OCI-LY7 (cell line): ENCODE measurements at regions not wholly inside any gene's neighbourhood (a gene's known extent, or its start where the extent isn't known, plus 50 kb on each side); places are given as distances from the start of the nearest gene placed in this dataset.

Source experiments
- BruUV-seq: library from RNA; stranded (reverse); fragments of 400-500 nt; replicated peaks from 2 replicates; lab custom pipeline; 2021; lab: Mats Ljungman, UMichigan
- CTCF ChIA-PET: fragments of 300-600 bp; sonication (Branson Sonifier 250); formaldehyde crosslinking; loops from one replicate; lab custom pipeline; 2022; ENCODE audit warnings: antibody characterized with exemption; ENCODE audit not compliant: unreplicated experiment; lab: Charles Lee
- POLR2A ChIA-PET: fragments of 300-600 bp; sonication (Branson Sonifier 250); formaldehyde crosslinking; loops from one replicate; lab custom pipeline; 2022; ENCODE audit warnings: antibody characterized with exemption; lab: Charles Lee
- DNase-seq: peaks from one replicate; pipeline ENCODE4 v3.0.0-alpha.2; 2015; ENCODE audit warnings: low spot score
- H2AFZ ChIP-seq: fragments of 200-600 bp; sonication (generic), shearing (Covaris generic); 2 replicates; pipeline ENCODE4 v1.6.1; 2014; ENCODE audit warnings: mild to moderate bottlenecking, antibody characterized with exemption, low read length, moderate library complexity
- H3K27ac ChIP-seq: fragments of 200-600 bp; sonication (generic); 2 replicates; pipeline ENCODE4 v1.5.1; 2014; ENCODE audit warnings: mixed run types, low read depth, mild to moderate bottlenecking, moderate library complexity, low read length, inconsistent platforms; ENCODE audit not compliant: poor library complexity, severe bottlenecking
- H3K36me3 ChIP-seq: fragments of 200-600 bp; sonication (generic); 2 replicates; pipeline ENCODE4 v1.6.1; 2014; ENCODE audit warnings: mild to moderate bottlenecking, antibody characterized with exemption, low read length, moderate library complexity, mixed read lengths; ENCODE audit not compliant: insufficient read depth
- H3K4me1 ChIP-seq: fragments of 200-600 bp; sonication (generic); 2 replicates; pipeline ENCODE4 v1.5.1; 2014; ENCODE audit warnings: mild to moderate bottlenecking, low read length; ENCODE audit not compliant: insufficient read depth, poor library complexity, severe bottlenecking
- H3K4me2 ChIP-seq: fragments of 200-600 bp; sonication (generic); 2 replicates; pipeline ENCODE4 v1.6.1; 2014; ENCODE audit warnings: mild to moderate bottlenecking, low read length
- H3K4me3 ChIP-seq: fragments of 200-600 bp; sonication (generic); 2 replicates; pipeline ENCODE4 v1.5.1; 2014; ENCODE audit warnings: mild to moderate bottlenecking, low read depth, low read length; ENCODE audit not compliant: poor library complexity, severe bottlenecking
- H3K79me2 ChIP-seq: fragments of 200-600 bp; sonication (generic); 2 replicates; pipeline ENCODE4 v1.6.1; 2016; ENCODE audit warnings: low read depth, mild to moderate bottlenecking, low read length, moderate library complexity, mixed read lengths; ENCODE audit not compliant: insufficient read depth
- H3K9me2 ChIP-seq: fragments of 200-600 bp; sonication (generic); 2 replicates; pipeline ENCODE4 v1.6.1; 2016; ENCODE audit warnings: mild to moderate bottlenecking, low read length, mixed read lengths; ENCODE audit not compliant: insufficient read depth
- H3K9me3 ChIP-seq: fragments of 200-600 bp; sonication (generic); 2 replicates; pipeline ENCODE4 v1.6.1; 2014; ENCODE audit warnings: mild to moderate bottlenecking, mixed run types, low read length, mixed read lengths
- H4K20me1 ChIP-seq: fragments of 200-600 bp; sonication (generic); 2 replicates; pipeline ENCODE4 v1.6.1; 2014; ENCODE audit warnings: mild to moderate bottlenecking, antibody characterized with exemption, low read length, moderate library complexity, mixed read lengths; ENCODE audit not compliant: insufficient read depth
- EZH2phosphoT487 ChIP-seq: fragments of 200-600 bp; sonication (generic); IDR thresholded peaks from 2 replicates; pipeline ENCODE4 v1.6.1; 2018; ENCODE audit warnings: low read depth, borderline replicate concordance, mild to moderate bottlenecking, mixed run types, antibody characterized with exemption, low read length, moderate library complexity, mixed read lengths
- intact Hi-C: fragments of 100-400 bp; cut with micrococcal nuclease; formaldehyde crosslinking; loops from one replicate; pipeline ENCODE4 v1.10.0; 2022; ENCODE audit not compliant: unreplicated experiment
- TF ChIP-seq, protein P1 (sequence below): fragments of 200-600 bp; sonication (generic); conservative IDR thresholded peaks from 2 replicates; pipeline ENCODE4 v1.5.1; 2014; ENCODE audit warnings: mild to moderate bottlenecking, antibody characterized with exemption, low read length, moderate library complexity, mixed read lengths

GRCh38 chr15:95880031-95880570 is 450.4 kb upstream of the NR2F2 start:
- Histone ChIP-seq H2AFZ (no peak overlapping the region), H3K36me3 (no peaks in the 10 kb centered on the region), H3K9me3 (no peaks in the 10 kb centered on the region), H3K9me2 (no peaks in the 10 kb centered on the region), H3K4me1 (no peaks in the 10 kb centered on the region), H3K4me3 (no peak overlapping the region), H3K4me2 (no peak overlapping the region), H3K27ac (no peak overlapping the region), H4K20me1 (no peaks in the 10 kb centered on the region), H3K79me2 (no peaks in the 10 kb centered on the region)
- BruUV-seq: no TSS peak
- DNase-seq: no peak
- ChIA-PET CTCF (no interaction called here), POLR2A (no interaction called here)
- intact Hi-C loops: no loop called here
- TF ChIP-seq EZH2phosphoT487: no peak
- TF ChIP-seq, protein P1, sequence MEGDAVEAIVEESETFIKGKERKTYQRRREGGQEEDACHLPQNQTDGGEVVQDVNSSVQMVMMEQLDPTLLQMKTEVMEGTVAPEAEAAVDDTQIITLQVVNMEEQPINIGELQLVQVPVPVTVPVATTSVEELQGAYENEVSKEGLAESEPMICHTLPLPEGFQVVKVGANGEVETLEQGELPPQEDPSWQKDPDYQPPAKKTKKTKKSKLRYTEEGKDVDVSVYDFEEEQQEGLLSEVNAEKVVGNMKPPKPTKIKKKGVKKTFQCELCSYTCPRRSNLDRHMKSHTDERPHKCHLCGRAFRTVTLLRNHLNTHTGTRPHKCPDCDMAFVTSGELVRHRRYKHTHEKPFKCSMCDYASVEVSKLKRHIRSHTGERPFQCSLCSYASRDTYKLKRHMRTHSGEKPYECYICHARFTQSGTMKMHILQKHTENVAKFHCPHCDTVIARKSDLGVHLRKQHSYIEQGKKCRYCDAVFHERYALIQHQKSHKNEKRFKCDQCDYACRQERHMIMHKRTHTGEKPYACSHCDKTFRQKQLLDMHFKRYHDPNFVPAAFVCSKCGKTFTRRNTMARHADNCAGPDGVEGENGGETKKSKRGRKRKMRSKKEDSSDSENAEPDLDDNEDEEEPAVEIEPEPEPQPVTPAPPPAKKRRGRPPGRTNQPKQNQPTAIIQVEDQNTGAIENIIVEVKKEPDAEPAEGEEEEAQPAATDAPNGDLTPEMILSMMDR: no peak

- H3K36me3 ChIP-seq: no peaks in the 10 kb centered on the region
- CTCF ChIA-PET: no interaction called here
- H4K20me1 ChIP-seq: no peaks in the 10 kb centered on the region
- H3K4me3 ChIP-seq: no peak overlapping the region
- H2AFZ ChIP-seq: no peak overlapping the region
- no peak for TF ChIP-seq EZH2phosphoT487
- H3K9me3 ChIP-seq: no peaks in the 10 kb centered on the region
- no peaks in the 10 kb centered on the region for H3K79me2 ChIP-seq
- no peaks in the 10 kb centered on the region for H3K9me2 ChIP-seq
- H3K4me1 ChIP-seq: no peaks in the 10 kb centered on the region
- H3K4me2 ChIP-seq: no peak overlapping the region
- intact Hi-C loops: no loop called here
- no TSS peak for BruUV-seq
- no peak overlapping the region for H3K27ac ChIP-seq
- POLR2A ChIA-PET: no interaction called here
- DNase-seq: no peak
These were observed 449.9 kb upstream of the NR2F2 start for GRCh38 chr15:95880630-95881029.

DNA sequence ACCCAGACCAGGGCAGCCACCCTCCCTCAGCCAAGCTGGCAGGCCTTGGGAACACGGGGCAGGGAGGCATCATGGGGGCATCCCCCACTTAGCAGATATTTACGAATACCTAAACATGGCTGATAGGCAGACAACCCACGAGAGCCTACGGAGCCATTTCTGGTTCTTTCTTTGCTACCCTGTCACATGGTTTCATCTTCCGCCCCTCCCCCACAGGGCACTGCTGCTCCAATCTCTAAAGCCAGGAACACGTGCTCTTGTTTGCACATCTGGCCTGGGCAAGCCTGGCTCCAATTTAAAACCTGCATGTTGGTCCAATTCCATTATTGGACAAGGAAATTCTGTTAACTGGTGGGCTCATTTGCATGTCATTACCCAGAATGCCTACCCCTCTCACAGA is 447.4 kb upstream of the NR2F2 start:
- H3K4me2 ChIP-seq: no peak overlapping the region
- no peaks in the 10 kb centered on the region for H3K9me2 ChIP-seq
- H3K4me3 ChIP-seq: no peak overlapping the region
- TF ChIP-seq, protein P1: no peak
- TF ChIP-seq EZH2phosphoT487: no peak
- no peaks in the 10 kb centered on the region for H4K20me1 ChIP-seq
- no peaks in the 10 kb centered on the region for H3K79me2 ChIP-seq
- no peaks in the 10 kb centered on the region for H3K36me3 ChIP-seq
- no TSS peak for BruUV-seq
- H2AFZ ChIP-seq: no peak overlapping the region
- DNase-seq: no peak
- H3K9me3 ChIP-seq: no peaks in the 10 kb centered on the region
- H3K27ac ChIP-seq: no peak overlapping the region
- intact Hi-C loops: no loop called here
- ChIA-PET CTCF (no interaction called here), POLR2A (no interaction called here)
- H3K4me1 ChIP-seq: no peaks in the 10 kb centered on the region
